Upper lobe of left lung (tissue), 4 donors: ENCODE measurements at regions not wholly inside any gene's neighbourhood (a gene's known extent, or its start where the extent isn't known, plus 50 kb on each side); places are given as distances from the start of the nearest gene placed in this dataset.

Source experiments
- EP300 ChIP-seq, 4 donors: sonication (generic); formaldehyde crosslinking; IDR thresholded peaks; one replicate each; pipeline ENCODE4 v1.5.1; 2017; ENCODE audit warnings: antibody characterized with exemption in 4 of 4, control low read depth in 2 of 4
- POLR2A ChIP-seq, 4 donors: fragments of 450-650 bp; IDR thresholded peaks; one replicate each; pipeline ENCODE4 v1.5.1; 2016 to 2017; ENCODE audit warnings: antibody characterized with exemption in 4 of 4, mild to moderate bottlenecking in 2 of 4
- POLR2AphosphoS5 ChIP-seq, 2 donors: sonication (generic); formaldehyde crosslinking; IDR thresholded peaks; one replicate each; pipeline ENCODE4 v1.5.1; 2017; ENCODE audit warnings: antibody characterized with exemption in 2 of 2
- TF ChIP-seq, protein P1 (sequence below), 6 experiments: fragments of 450-650 bp in 4 of 6; fragments of 200-600 bp in 2 of 6; sonication (generic) in 2 of 6; IDR thresholded peaks; one replicate each; pipeline ENCODE4 v1.5.1; 2016 to 2019; ENCODE audit warnings: antibody characterized with exemption in 6 of 6

- TF ChIP-seq, protein P1, sequence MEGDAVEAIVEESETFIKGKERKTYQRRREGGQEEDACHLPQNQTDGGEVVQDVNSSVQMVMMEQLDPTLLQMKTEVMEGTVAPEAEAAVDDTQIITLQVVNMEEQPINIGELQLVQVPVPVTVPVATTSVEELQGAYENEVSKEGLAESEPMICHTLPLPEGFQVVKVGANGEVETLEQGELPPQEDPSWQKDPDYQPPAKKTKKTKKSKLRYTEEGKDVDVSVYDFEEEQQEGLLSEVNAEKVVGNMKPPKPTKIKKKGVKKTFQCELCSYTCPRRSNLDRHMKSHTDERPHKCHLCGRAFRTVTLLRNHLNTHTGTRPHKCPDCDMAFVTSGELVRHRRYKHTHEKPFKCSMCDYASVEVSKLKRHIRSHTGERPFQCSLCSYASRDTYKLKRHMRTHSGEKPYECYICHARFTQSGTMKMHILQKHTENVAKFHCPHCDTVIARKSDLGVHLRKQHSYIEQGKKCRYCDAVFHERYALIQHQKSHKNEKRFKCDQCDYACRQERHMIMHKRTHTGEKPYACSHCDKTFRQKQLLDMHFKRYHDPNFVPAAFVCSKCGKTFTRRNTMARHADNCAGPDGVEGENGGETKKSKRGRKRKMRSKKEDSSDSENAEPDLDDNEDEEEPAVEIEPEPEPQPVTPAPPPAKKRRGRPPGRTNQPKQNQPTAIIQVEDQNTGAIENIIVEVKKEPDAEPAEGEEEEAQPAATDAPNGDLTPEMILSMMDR (IDR thresholded peaks at IDR 0.05): no peak
- TF ChIP-seq POLR2A (IDR thresholded peaks at IDR 0.05) (no peak), POLR2AphosphoS5 (IDR thresholded peaks at IDR 0.05) (no peak), EP300 (IDR thresholded peaks at IDR 0.05) (no peak)
Measured at GRCh38 chr18:34314847-34315246, 90.1 kb upstream of the NOL4 start.
